ENCODE measurements at regions not wholly inside any gene's neighbourhood (a gene's known extent, or its start where the extent isn't known, plus 50 kb on each side); places are given as distances from the start of the nearest gene placed in this dataset.

DNA sequence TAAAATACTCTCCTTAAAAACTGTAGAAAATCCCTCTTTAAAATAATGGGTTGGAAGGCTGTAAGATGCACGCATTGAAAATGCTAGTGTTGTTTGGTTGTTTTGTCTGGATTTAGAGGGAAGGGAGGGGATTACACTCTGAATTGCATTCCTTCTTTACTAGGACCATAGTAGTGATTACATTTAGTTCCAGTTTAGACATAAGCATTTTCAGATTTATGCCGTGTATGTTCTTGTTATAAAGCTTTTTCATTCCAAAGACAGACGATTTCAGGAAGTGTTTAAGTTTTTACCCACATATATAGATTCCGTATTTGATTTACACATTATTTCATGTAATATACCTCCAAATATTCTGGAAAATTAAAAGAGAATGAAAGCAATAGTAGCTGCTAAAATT is 538.4 kb downstream of the PTPRC start:
- no peak for TF ChIP-seq CTCF (conservative IDR thresholded peaks at IDR 0.05)
- no peak overlapping the region for H3K27ac ChIP-seq

GRCh38 chr1:199178646-199179045 is 539.8 kb downstream of the PTPRC start:
- TF ChIP-seq CTCF (conservative IDR thresholded peaks at IDR 0.05): no peak
- H3K27ac ChIP-seq: no peak overlapping the region

DNA sequence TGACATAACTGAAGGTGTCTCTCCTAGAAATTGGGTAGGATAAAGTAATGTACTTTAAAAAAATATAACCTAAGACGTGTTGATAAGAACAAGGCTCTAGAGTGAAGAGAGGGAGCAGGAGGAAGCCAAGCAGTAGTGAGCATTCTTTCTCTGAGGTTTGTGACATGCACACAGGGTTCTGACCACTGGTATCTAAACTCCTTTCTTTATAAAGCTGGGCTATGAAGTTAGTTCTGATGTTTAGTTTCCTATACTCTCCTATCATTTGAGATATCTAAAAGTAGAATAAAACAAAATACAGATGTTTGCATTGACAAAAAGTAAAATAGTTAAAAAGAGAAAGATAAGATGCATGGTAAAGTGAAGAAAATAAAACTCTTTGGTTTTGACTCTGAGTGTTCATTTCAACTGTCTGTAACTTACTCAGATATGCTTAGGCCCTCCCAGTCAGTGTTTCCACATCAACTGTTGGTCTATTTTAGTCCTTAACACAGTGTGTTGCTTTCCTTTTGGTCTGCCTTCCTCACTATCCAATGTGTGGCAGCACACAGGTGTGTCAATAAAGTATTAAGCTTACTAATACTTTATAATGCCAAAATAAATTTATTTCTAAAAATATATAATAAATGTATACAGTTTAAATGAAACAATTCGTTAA is 543.5 kb downstream of the PTPRC start:
- no peak for TF ChIP-seq CTCF (conservative IDR thresholded peaks at IDR 0.05)
- H3K27ac ChIP-seq: no peak overlapping the region

DNA sequence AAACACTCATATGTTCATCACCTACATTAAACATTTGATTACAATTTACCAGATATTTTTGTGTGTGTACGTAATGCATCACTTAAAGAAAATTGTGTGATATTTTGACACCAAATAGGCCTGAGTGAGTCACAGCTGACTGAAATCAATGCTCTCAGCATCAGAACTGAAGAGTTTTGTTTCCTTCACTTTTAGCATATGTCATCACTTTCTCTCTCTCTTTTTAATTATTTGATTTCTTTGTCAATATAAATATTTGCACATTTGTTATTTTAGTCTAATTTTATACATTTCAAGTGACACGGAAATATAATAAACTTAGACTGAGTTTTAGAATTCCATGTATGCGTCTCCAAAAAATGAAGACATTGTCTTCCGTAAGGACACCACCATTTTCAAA is 545.3 kb downstream of the PTPRC start:
- TF ChIP-seq CTCF (conservative IDR thresholded peaks at IDR 0.05): no peak
- H3K27ac ChIP-seq: no peak overlapping the region

- H3K27ac ChIP-seq: no peak overlapping the region
- TF ChIP-seq CTCF (conservative IDR thresholded peaks at IDR 0.05): no peak
Measured at GRCh38 chr1:199194862-199195261, 556.0 kb downstream of the PTPRC start.

- TF ChIP-seq CTCF (conservative IDR thresholded peaks at IDR 0.05): no peak
- H3K27ac ChIP-seq: no peak overlapping the region
Measured at GRCh38 chr1:199197695-199198094, 558.9 kb downstream of the PTPRC start.

GRCh38 chr1:199202331-199202730 is 563.5 kb downstream of the PTPRC start:
- H3K27ac ChIP-seq: no peak overlapping the region
- TF ChIP-seq CTCF (conservative IDR thresholded peaks at IDR 0.05): no peak

Data from VCaP (cell line).